HCT116 (cell line): ENCODE measurements at regions not wholly inside any gene's neighbourhood (a gene's known extent, or its start where the extent isn't known, plus 50 kb on each side); places are given as distances from the start of the nearest gene placed in this dataset.

ENCODE experiments used
- ATAC-seq: fragments of 200-7000 bp; cut with Tn5 transposase; 2 replicates; pipeline ENCODE4 v1.9.1; 2020; ENCODE audit warnings: mild to moderate bottlenecking, moderate library complexity
- BruUV-seq: library from RNA; stranded (reverse); fragments of 400-500 nt; replicated peaks from 2 replicates; lab custom pipeline; 2021; lab: Mats Ljungman, UMichigan
- CTCF ChIA-PET: fragments of 300-600 bp; sonication (Branson Sonifier 250); formaldehyde crosslinking; loops from one replicate; lab custom pipeline; 2021; ENCODE audit warnings: antibody characterized with exemption; lab: Charles Lee
- POLR2A ChIA-PET: fragments of 300-600, 350-600 bp; sonication (Branson Sonifier 250); formaldehyde crosslinking; loops from one replicate; lab custom pipeline; 2021; ENCODE audit warnings: antibody characterized with exemption; lab: Charles Lee
- RAD21 ChIA-PET, 2 experiments: fragments of 300-600 bp; sonication (Branson Sonifier 250); formaldehyde crosslinking; loops; one replicate each; lab custom pipeline; 2023; ENCODE audit warnings: low total read pairs in 2 of 2; ENCODE audit not compliant: uncharacterized antibody in 2 of 2, unreplicated experiment in 2 of 2, low non-redundant PET in 1 of 2; lab: Charles Lee
- DNase-seq: peaks from one replicate; pipeline ENCODE4 v3.0.0-alpha.2; 2010; ENCODE audit warnings: low read depth, low spot score
- H2AFZ ChIP-seq: fragments of 200-600 bp; shearing (Covaris generic), sonication (generic); 2 replicates; pipeline ENCODE4 v1.6.1; 2017; ENCODE audit warnings: low read depth, mixed run types, mixed read lengths, antibody characterized with exemption, low read length; ENCODE audit not compliant: poor library complexity, severe bottlenecking
- H3K27ac ChIP-seq: 2 replicates; pipeline ENCODE4 v1.5.1; 2012; ENCODE audit warnings: low read depth, low read length
- H3K27me3 ChIP-seq: fragments of 200-600 bp; sonication (generic); 2 replicates; pipeline ENCODE4 v1.6.1; 2016; ENCODE audit warnings: mixed run types, low read length, mixed read lengths; ENCODE audit not compliant: insufficient read depth
- H3K36me3 ChIP-seq, 2 experiments: fragments of 200-500 bp in 1 of 2; fragments of 200-600 bp in 1 of 2; sonication (Bioruptor generic) in 1 of 2; sonication (generic) in 1 of 2; 2 replicates each; pipeline versions ENCODE4 v1.5.1 to v1.6.1; 2014 to 2016; ENCODE audit warnings: low read length in 2 of 2, inconsistent platforms in 1 of 2, mixed read lengths in 1 of 2, mixed run types in 1 of 2; ENCODE audit not compliant: insufficient read depth in 2 of 2, control insufficient read depth in 1 of 2
- H3K4me1 ChIP-seq, 2 experiments: fragments of 200-600 bp in 1 of 2; sonication (generic) in 1 of 2; 2 replicates each; pipeline versions ENCODE4 v1.5.1 to v1.6.1; 2012 to 2017; ENCODE audit warnings: low read length in 2 of 2, inconsistent platforms in 1 of 2, mild to moderate bottlenecking in 1 of 2, mixed read lengths in 1 of 2, mixed run types in 1 of 2, moderate library complexity in 1 of 2; ENCODE audit not compliant: insufficient read depth in 2 of 2, control insufficient read depth in 1 of 2
- H3K4me2 ChIP-seq: fragments of 200-600 bp; sonication (generic); 2 replicates; pipeline ENCODE4 v1.6.1; 2017; ENCODE audit warnings: mixed run types, low read length, mixed read lengths
- H3K4me3 ChIP-seq, 2 experiments: fragments of 200-600 bp in 1 of 2; sonication (generic) in 1 of 2; replicated peaks in 1 of 2; 2 replicates each; pipeline ENCODE4 v1.5.1; 2011 to 2016; ENCODE audit warnings: low read length in 2 of 2, control low read depth in 1 of 2, low read depth in 1 of 2, mild to moderate bottlenecking in 1 of 2, mixed read lengths in 1 of 2, mixed run types in 1 of 2
- H3K79me2 ChIP-seq: fragments of 200-600 bp; sonication (generic); 2 replicates; pipeline ENCODE4 v1.6.1; 2017; ENCODE audit warnings: mild to moderate bottlenecking, mixed run types, low read length, moderate library complexity, mixed read lengths; ENCODE audit not compliant: insufficient read depth
- H3K9ac ChIP-seq: fragments of 200-600 bp; sonication (generic); 2 replicates; pipeline ENCODE4 v1.6.1; 2016; ENCODE audit warnings: low read length, mixed read lengths
- H3K9me2 ChIP-seq: fragments of 200-600 bp; sonication (generic), shearing (Covaris generic); 2 replicates; pipeline ENCODE4 v1.6.1; 2017; ENCODE audit warnings: mixed run types, mild to moderate bottlenecking, moderate library complexity; ENCODE audit not compliant: insufficient read depth
- H3K9me3 ChIP-seq, 2 experiments: fragments of 200-500 bp in 1 of 2; fragments of 200-600 bp in 1 of 2; sonication (Bioruptor generic) in 1 of 2; sonication (generic) in 1 of 2; 2 replicates each; pipeline ENCODE4 v1.6.1; 2014 to 2017; ENCODE audit warnings: low read length in 2 of 2, mixed read lengths in 2 of 2, inconsistent platforms in 1 of 2, low read depth in 1 of 2, mild to moderate bottlenecking in 1 of 2, mixed run types in 1 of 2, moderate library complexity in 1 of 2; ENCODE audit not compliant: control insufficient read depth in 1 of 2, insufficient read depth in 1 of 2
- H4K20me1 ChIP-seq: fragments of 200-600 bp; sonication (generic), shearing (Covaris generic); 2 replicates; pipeline ENCODE4 v1.6.1; 2017; ENCODE audit warnings: mixed run types, mild to moderate bottlenecking, moderate library complexity; ENCODE audit not compliant: insufficient read depth
- CBX3 ChIP-seq: IDR thresholded peaks from 2 replicates; pipeline ENCODE4 v1.6.1; 2012; ENCODE audit warnings: low read depth
- CEBPB ChIP-seq: IDR thresholded peaks from 2 replicates; pipeline ENCODE4 v1.6.1; 2012; ENCODE audit warnings: low read depth
- EGR1 ChIP-seq: IDR thresholded peaks from 2 replicates; pipeline ENCODE4 v1.6.1; 2012; ENCODE audit warnings: low read depth
- ELF1 ChIP-seq: IDR thresholded peaks from 2 replicates; pipeline ENCODE4 v1.6.1; 2012; ENCODE audit warnings: low read depth, borderline replicate concordance
- EZH2 ChIP-seq: fragments of 200-600 bp; sonication (generic); IDR thresholded peaks from 2 replicates; pipeline ENCODE4 v1.6.1; 2017; ENCODE audit warnings: antibody characterized with exemption, mixed run types
- EZH2phosphoT487 ChIP-seq: fragments of 200-600 bp; IDR thresholded peaks from 2 replicates; pipeline ENCODE4 v1.6.1; 2018; ENCODE audit warnings: antibody characterized with exemption, borderline replicate concordance
- FOSL1 ChIP-seq: IDR thresholded peaks from 2 replicates; pipeline ENCODE4 v1.6.1; 2012; ENCODE audit warnings: low read depth
- JUND ChIP-seq: IDR thresholded peaks from 2 replicates; pipeline ENCODE4 v1.6.1; 2012
- POLR2A ChIP-seq: IDR thresholded peaks from 2 replicates; pipeline ENCODE4 v1.7.0; 2011; ENCODE audit warnings: borderline replicate concordance; ENCODE audit not compliant: insufficient read depth, insufficient read length; ENCODE audit errors: extremely low read depth
- POLR2AphosphoS5 ChIP-seq: IDR thresholded peaks from 2 replicates; pipeline ENCODE4 v1.6.1; 2011; ENCODE audit warnings: mild to moderate bottlenecking, low read depth, low read length, moderate library complexity
- SIN3A ChIP-seq: IDR thresholded peaks from 2 replicates; pipeline ENCODE4 v1.6.1; 2012; ENCODE audit warnings: low read depth
- SP1 ChIP-seq: IDR thresholded peaks from 2 replicates; pipeline ENCODE4 v1.6.1; 2012; ENCODE audit warnings: low read depth
- SRF ChIP-seq: IDR thresholded peaks from 2 replicates; pipeline ENCODE4 v1.6.1; 2012; ENCODE audit warnings: low read depth
- TCF7L2 ChIP-seq: IDR thresholded peaks from 2 replicates; pipeline ENCODE4 v1.7.0; 2011; ENCODE audit warnings: borderline replicate concordance, inconsistent platforms; ENCODE audit not compliant: insufficient read depth, insufficient read length; ENCODE audit errors: extremely low read depth
- YY1 ChIP-seq: IDR thresholded peaks from 2 replicates; pipeline ENCODE4 v1.6.1; 2011; ENCODE audit warnings: low read length, low read depth, moderate library complexity, mild to moderate bottlenecking; ENCODE audit not compliant: insufficient replicate concordance; ENCODE audit errors: extremely low read depth
- ZBTB33 ChIP-seq: IDR thresholded peaks from 2 replicates; pipeline ENCODE4 v1.6.1; 2011; ENCODE audit warnings: mild to moderate bottlenecking, low read length, moderate library complexity; ENCODE audit not compliant: insufficient replicate concordance; ENCODE audit errors: extremely low read depth
- ZNF274 ChIP-seq: fragments of 200-500 bp; sonication (Bioruptor generic); IDR thresholded peaks from 2 replicates; pipeline ENCODE4 v1.6.1; 2014; ENCODE audit warnings: mild to moderate bottlenecking, low read depth, low read length, inconsistent platforms
- intact Hi-C: fragments of 100-400 bp; cut with micrococcal nuclease; formaldehyde crosslinking; loops from 2 replicates; pipeline ENCODE4 v1.10.0; 2022
- TF ChIP-seq, protein P1 (sequence below), 3 experiments: fragments of 200-600 bp in 1 of 3; sonication (generic) in 1 of 3; IDR thresholded peaks in 2 of 3; conservative IDR thresholded peaks in 1 of 3; 2 replicates each; pipeline ENCODE4 v1.5.1; 2012 to 2017; ENCODE audit warnings: low read depth in 2 of 3, low read length in 2 of 3, antibody characterized with exemption in 1 of 3, borderline replicate concordance in 1 of 3, control low read depth in 1 of 3, mild to moderate bottlenecking in 1 of 3, mixed read lengths in 1 of 3, mixed run types in 1 of 3, moderate library complexity in 1 of 3; ENCODE audit not compliant: insufficient read depth in 1 of 3
- TF ChIP-seq, protein P2 (sequence below): IDR thresholded peaks from 2 replicates; pipeline ENCODE4 v1.6.1; 2012
- TF ChIP-seq, protein P3 (sequence below): IDR thresholded peaks from 2 replicates; pipeline ENCODE4 v1.6.1; 2012

- intact Hi-C loops: no loop called here
- H3K27ac ChIP-seq: no peak overlapping the region
- no peak overlapping the region for H2AFZ ChIP-seq
- ChIA-PET POLR2A (no interaction called here), RAD21 (no interaction called here), CTCF (no interaction called here)
- no peak overlapping the region for H3K4me3 ChIP-seq
- no peak overlapping the region for H3K4me2 ChIP-seq
- no peaks in the 10 kb centered on the region for H3K9me2 ChIP-seq
- TF ChIP-seq ELF1 (no peak), EZH2 (no peak), YY1 (no peak), SIN3A (no peak), CBX3 (no peak), TCF7L2 (no peak), POLR2A (no peak), FOSL1 (no peak), SP1 (no peak), EGR1 (no peak), ZBTB33 (no peak), POLR2AphosphoS5 (no peak), SRF (no peak), JUND (no peak), EZH2phosphoT487 (no peak), ZNF274 (no peak), CEBPB (no peak)
- TF ChIP-seq, protein P1, sequence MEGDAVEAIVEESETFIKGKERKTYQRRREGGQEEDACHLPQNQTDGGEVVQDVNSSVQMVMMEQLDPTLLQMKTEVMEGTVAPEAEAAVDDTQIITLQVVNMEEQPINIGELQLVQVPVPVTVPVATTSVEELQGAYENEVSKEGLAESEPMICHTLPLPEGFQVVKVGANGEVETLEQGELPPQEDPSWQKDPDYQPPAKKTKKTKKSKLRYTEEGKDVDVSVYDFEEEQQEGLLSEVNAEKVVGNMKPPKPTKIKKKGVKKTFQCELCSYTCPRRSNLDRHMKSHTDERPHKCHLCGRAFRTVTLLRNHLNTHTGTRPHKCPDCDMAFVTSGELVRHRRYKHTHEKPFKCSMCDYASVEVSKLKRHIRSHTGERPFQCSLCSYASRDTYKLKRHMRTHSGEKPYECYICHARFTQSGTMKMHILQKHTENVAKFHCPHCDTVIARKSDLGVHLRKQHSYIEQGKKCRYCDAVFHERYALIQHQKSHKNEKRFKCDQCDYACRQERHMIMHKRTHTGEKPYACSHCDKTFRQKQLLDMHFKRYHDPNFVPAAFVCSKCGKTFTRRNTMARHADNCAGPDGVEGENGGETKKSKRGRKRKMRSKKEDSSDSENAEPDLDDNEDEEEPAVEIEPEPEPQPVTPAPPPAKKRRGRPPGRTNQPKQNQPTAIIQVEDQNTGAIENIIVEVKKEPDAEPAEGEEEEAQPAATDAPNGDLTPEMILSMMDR (IDR thresholded peaks at IDR 0.05 in 2 of 3, conservative IDR thresholded peaks at IDR 0.05 in 1 of 3; ENCODE audit: borderline replicate concordance in 1 of 3, insufficient read depth in 1 of 3, low read depth in 2 of 3, low read length in 2 of 3): no peak
- TF ChIP-seq, protein P2, sequence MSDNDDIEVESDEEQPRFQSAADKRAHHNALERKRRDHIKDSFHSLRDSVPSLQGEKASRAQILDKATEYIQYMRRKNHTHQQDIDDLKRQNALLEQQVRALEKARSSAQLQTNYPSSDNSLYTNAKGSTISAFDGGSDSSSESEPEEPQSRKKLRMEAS: no peak
- TF ChIP-seq, protein P3, sequence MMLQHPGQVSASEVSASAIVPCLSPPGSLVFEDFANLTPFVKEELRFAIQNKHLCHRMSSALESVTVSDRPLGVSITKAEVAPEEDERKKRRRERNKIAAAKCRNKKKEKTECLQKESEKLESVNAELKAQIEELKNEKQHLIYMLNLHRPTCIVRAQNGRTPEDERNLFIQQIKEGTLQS: no peak
- H3K9ac ChIP-seq: no peak overlapping the region
- H3K27me3 ChIP-seq: no peaks in the 10 kb centered on the region
- ATAC-seq: no peak
- no TSS peak for BruUV-seq
- H3K9me3 ChIP-seq: peaks cover 13% of the 10 kb centered on the region in 2 experiments; a peak in 2 of 4 replicates
- no peaks in the 10 kb centered on the region for H3K4me1 ChIP-seq
- H3K79me2 ChIP-seq: no peaks in the 10 kb centered on the region
- DNase-seq: no peak
- H3K36me3 ChIP-seq: no peaks in the 10 kb centered on the region
- no peaks in the 10 kb centered on the region for H4K20me1 ChIP-seq
Measured at GRCh38 chr18:64992654-64993053, 758.2 kb upstream of the CDH7 start.
